ENCODE measurements at regions not wholly inside any gene's neighbourhood (a gene's known extent, or its start where the extent isn't known, plus 50 kb on each side); places are given as distances from the start of the nearest gene placed in this dataset.

DNA sequence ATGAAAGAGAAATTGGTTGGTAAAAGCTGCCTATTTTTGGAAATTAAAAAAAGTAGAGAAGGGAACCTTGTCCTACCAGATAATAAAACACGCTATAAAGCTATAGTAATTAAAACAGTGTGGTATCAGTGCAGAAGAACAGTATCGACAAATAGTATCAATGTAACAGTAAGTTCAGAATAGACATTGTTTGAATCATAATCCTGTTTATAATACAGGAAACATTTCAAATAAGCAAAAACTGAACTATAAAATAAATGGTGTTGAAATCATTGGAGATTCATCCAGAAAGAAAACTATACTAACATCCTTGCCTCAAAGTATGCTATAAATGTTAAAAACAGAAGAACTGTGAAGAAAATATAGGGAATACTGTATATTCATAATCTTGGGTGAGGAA lies 54.2 kb upstream of the NAP1L1 start:
- intact Hi-C loops (cut with DNase I): no loop called here

DNA sequence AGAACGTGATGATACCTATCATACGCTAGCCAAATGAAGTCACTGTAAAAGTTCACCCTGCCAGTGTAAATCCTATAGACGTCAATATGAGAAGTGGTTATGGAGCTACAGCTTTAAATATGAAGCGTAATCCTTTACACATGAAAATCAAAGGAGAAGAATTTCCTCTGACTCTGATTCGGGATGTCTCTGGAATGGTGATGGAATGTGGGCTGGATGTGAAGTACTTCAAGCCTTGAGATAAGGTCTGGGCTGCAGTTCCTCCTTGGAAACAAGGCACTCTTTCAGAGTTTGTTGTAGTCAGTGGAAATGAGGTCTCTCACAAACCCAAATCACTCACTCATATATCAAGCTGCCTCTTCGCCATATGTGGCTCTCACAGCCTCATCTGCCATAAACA lies 53.1 kb upstream of the NAP1L1 start:
- TF ChIP-seq, protein P1, sequence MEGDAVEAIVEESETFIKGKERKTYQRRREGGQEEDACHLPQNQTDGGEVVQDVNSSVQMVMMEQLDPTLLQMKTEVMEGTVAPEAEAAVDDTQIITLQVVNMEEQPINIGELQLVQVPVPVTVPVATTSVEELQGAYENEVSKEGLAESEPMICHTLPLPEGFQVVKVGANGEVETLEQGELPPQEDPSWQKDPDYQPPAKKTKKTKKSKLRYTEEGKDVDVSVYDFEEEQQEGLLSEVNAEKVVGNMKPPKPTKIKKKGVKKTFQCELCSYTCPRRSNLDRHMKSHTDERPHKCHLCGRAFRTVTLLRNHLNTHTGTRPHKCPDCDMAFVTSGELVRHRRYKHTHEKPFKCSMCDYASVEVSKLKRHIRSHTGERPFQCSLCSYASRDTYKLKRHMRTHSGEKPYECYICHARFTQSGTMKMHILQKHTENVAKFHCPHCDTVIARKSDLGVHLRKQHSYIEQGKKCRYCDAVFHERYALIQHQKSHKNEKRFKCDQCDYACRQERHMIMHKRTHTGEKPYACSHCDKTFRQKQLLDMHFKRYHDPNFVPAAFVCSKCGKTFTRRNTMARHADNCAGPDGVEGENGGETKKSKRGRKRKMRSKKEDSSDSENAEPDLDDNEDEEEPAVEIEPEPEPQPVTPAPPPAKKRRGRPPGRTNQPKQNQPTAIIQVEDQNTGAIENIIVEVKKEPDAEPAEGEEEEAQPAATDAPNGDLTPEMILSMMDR (IDR thresholded peaks at IDR 0.05; ENCODE audit: borderline replicate concordance, extremely low read depth, insufficient read depth): no peak
- Histone ChIP-seq H3K4me3 (ENCODE audit: low read length in 3 of 3) (no peak overlapping the region), H3K27me3 (ENCODE audit: control insufficient read depth, insufficient read depth, low read length) (no peaks in the 10 kb centered on the region), H3K27ac (ENCODE audit: low read depth in 2 of 2, low read length in 2 of 2) (no peak overlapping the region), H3K4me1 (ENCODE audit: control insufficient read depth in 2 of 3, insufficient read depth in 2 of 3, low read depth in 1 of 3, low read length in 3 of 3) (no peaks in the 10 kb centered on the region), H3K36me3 (ENCODE audit: control insufficient read depth in 2 of 3, insufficient read depth in 3 of 3, low read length in 3 of 3) (no peaks in the 10 kb centered on the region), H3K9me3 (ENCODE audit: control insufficient read depth in 2 of 3, insufficient read depth in 1 of 3, low read length in 3 of 3) (peaks cover 0 to 5% (median 0%) of the 10 kb centered on the region in 3 donors), H3K9ac (ENCODE audit: low read length in 3 of 3) (no peak overlapping the region)
- no peak for DNase-seq
- intact Hi-C loops (cut with DNase I): no loop called here
- FAIRE-seq: no peak

More for the DNA sequence above, 54.2 kb upstream of the NAP1L1 start:
- Histone ChIP-seq H3K27ac (ENCODE audit: low read depth in 2 of 2, low read length in 2 of 2) (no peak overlapping the region), H3K4me1 (ENCODE audit: control insufficient read depth in 2 of 3, insufficient read depth in 2 of 3, low read depth in 1 of 3, low read length in 3 of 3) (no peaks in the 10 kb centered on the region), H3K9me3 (ENCODE audit: control insufficient read depth in 2 of 3, insufficient read depth in 1 of 3, low read length in 3 of 3) (peaks cover 0 to 5% (median 0%) of the 10 kb centered on the region in 3 donors), H3K27me3 (ENCODE audit: control insufficient read depth, insufficient read depth, low read length) (no peaks in the 10 kb centered on the region), H3K4me3 (ENCODE audit: low read length in 3 of 3) (no peak overlapping the region), H3K36me3 (ENCODE audit: control insufficient read depth in 2 of 3, insufficient read depth in 3 of 3, low read length in 3 of 3) (no peaks in the 10 kb centered on the region), H3K9ac (ENCODE audit: low read length in 3 of 3) (no peak overlapping the region)
- no peak for FAIRE-seq
- no peak for DNase-seq
- TF ChIP-seq, protein P1 (IDR thresholded peaks at IDR 0.05; ENCODE audit: borderline replicate concordance, extremely low read depth, insufficient read depth): no peak

DNA sequence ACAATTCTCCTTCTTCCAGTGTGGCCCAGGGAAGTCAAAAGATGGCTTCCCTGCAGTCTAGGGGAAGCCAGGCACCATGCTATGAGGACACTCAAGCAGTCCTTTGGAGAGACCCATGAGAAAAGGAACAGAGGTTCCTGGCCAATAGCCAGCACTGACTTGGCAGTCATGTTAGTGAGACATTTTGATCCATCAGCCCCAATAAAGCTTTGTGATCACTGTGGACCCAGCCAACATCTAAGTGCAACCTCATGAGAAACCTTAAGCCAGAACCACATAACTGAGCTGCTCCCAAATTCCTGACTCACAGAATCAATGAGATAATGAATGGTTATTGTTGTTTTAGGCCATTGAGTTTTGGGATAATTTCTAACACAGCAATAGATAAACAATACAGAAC lies 51.0 kb upstream of the NAP1L1 start:
- TF ChIP-seq, protein P1 (IDR thresholded peaks at IDR 0.05; ENCODE audit: borderline replicate concordance, extremely low read depth, insufficient read depth): no peak
- Histone ChIP-seq H3K9me3 (ENCODE audit: control insufficient read depth in 2 of 3, insufficient read depth in 1 of 3, low read length in 3 of 3) (peaks cover 0 to 5% (median 0%) of the 10 kb centered on the region in 3 donors), H3K4me1 (ENCODE audit: control insufficient read depth in 2 of 3, insufficient read depth in 2 of 3, low read depth in 1 of 3, low read length in 3 of 3) (no peaks in the 10 kb centered on the region), H3K27ac (ENCODE audit: low read depth in 2 of 2, low read length in 2 of 2) (no peak overlapping the region), H3K27me3 (ENCODE audit: control insufficient read depth, insufficient read depth, low read length) (no peaks in the 10 kb centered on the region), H3K36me3 (ENCODE audit: control insufficient read depth in 2 of 3, insufficient read depth in 3 of 3, low read length in 3 of 3) (no peaks in the 10 kb centered on the region), H3K4me3 (ENCODE audit: low read length in 3 of 3) (no peak overlapping the region), H3K9ac (ENCODE audit: low read length in 3 of 3) (no peak overlapping the region)
- DNase-seq (no peak), FAIRE-seq (no peak)
- intact Hi-C loops (cut with DNase I): no loop called here
